Esophagus (tissue), 2 donors: ENCODE measurements at regions not wholly inside any gene's neighbourhood (a gene's known extent, or its start where the extent isn't known, plus 50 kb on each side); places are given as distances from the start of the nearest gene placed in this dataset.

Experiments used
- H3K27ac ChIP-seq, 2 donors: one replicate each; pipeline ENCODE4 v1.5.1; 2013; ENCODE audit warnings: low read depth in 2 of 2, mild to moderate bottlenecking in 2 of 2, inconsistent platforms in 1 of 2, low read length in 1 of 2, moderate library complexity in 1 of 2
- H3K27me3 ChIP-seq, 2 donors: one replicate each; pipeline ENCODE4 v1.6.1; 2013; ENCODE audit warnings: low read length in 2 of 2, control low read depth in 1 of 2, mild to moderate bottlenecking in 1 of 2; ENCODE audit not compliant: insufficient read depth in 2 of 2, control insufficient read depth in 1 of 2
- H3K36me3 ChIP-seq, 2 donors: one replicate each; pipeline ENCODE4 v1.6.1; 2013; ENCODE audit warnings: low read length in 1 of 2; ENCODE audit not compliant: control insufficient read depth in 2 of 2, insufficient read depth in 2 of 2
- H3K4me1 ChIP-seq, 2 donors: one replicate each; pipeline ENCODE4 v1.6.1; 2013; ENCODE audit warnings: low read length in 1 of 2; ENCODE audit not compliant: control insufficient read depth in 2 of 2, insufficient read depth in 2 of 2
- H3K4me3 ChIP-seq, 2 donors: one replicate each; pipeline ENCODE4 v1.5.1; 2013; ENCODE audit warnings: low read length in 2 of 2, mild to moderate bottlenecking in 2 of 2, low read depth in 1 of 2, moderate library complexity in 1 of 2
- H3K9me3 ChIP-seq, 2 donors: one replicate each; pipeline ENCODE4 v1.6.1; 2013; ENCODE audit warnings: mild to moderate bottlenecking in 2 of 2, low read depth in 1 of 2, low read length in 1 of 2, moderate library complexity in 1 of 2; ENCODE audit not compliant: control insufficient read depth in 2 of 2, insufficient read depth in 1 of 2
- WGBS, 2 donors: extraction: QIAGEN DNeasy Blood & Tissue Kit; methylation state at CpG; one replicate each; pipeline ENCODE4 v1.1.7; 2013; 5-methylcytosine and 5-hydroxymethylcytosine counted together
- donor health status: healthy with polysubstance abuse.
- donor health status: Bipolar disorder and iron deficiency.

GRCh38 chr9:20188616-20189369 is 400.0 kb upstream of the SLC24A2 start:
- Histone ChIP-seq H3K27ac (no peak overlapping the region), H3K27me3 (peaks cover 0 to 2% of the 10 kb centered on the region in 2 donors), H3K36me3 (no peaks in the 10 kb centered on the region), H3K4me1 (no peaks in the 10 kb centered on the region), H3K4me3 (no peak overlapping the region), H3K9me3 (no peaks in the 10 kb centered on the region)
- WGBS, 2 donors = 53 to 66% methylated on average over 6 of the region's 6 CpGs

GRCh38 chr9:20187318-20187717 is 398.5 kb upstream of the SLC24A2 start:
- Histone ChIP-seq H3K27ac (no peak overlapping the region), H3K9me3 (no peaks in the 10 kb centered on the region)
- WGBS, 2 donors = 49 to 74% methylated on average over 2 of the region's 2 CpGs

GRCh38 chr9:20186823-20187222 is 398.0 kb upstream of the SLC24A2 start:
- H3K9me3 ChIP-seq = no peaks in the 10 kb centered on the region
- H3K4me1 ChIP-seq = no peaks in the 10 kb centered on the region
- H3K27me3 ChIP-seq = peaks cover 0 to 2% of the 10 kb centered on the region in 2 donors
- H3K27ac ChIP-seq = no peak overlapping the region
- no peaks in the 10 kb centered on the region for H3K36me3 ChIP-seq
- H3K4me3 ChIP-seq = no peak overlapping the region

More at GRCh38 chr9:20187318-20187717, 398.5 kb upstream of the SLC24A2 start:
- Histone ChIP-seq H3K4me3 (no peak overlapping the region), H3K4me1 (no peaks in the 10 kb centered on the region), H3K36me3 (no peaks in the 10 kb centered on the region), H3K27me3 (peaks cover 0 to 2% of the 10 kb centered on the region in 2 donors)

- Histone ChIP-seq H3K27me3 (peaks cover 0 to 2% of the 10 kb centered on the region in 2 donors), H3K4me1 (no peaks in the 10 kb centered on the region)
- WGBS, 2 donors = 83 to 89% methylated on average over 3 of the region's 3 CpGs
These were observed 397.4 kb upstream of the SLC24A2 start for GRCh38 chr9:20186231-20186630.

GRCh38 chr9:20184541-20184940 is 395.7 kb upstream of the SLC24A2 start:
- Histone ChIP-seq H3K27ac (no peak overlapping the region), H3K27me3 (peaks cover 0 to under 1% of the 10 kb centered on the region in 2 donors), H3K9me3 (no peaks in the 10 kb centered on the region), H3K4me1 (no peaks in the 10 kb centered on the region), H3K36me3 (no peaks in the 10 kb centered on the region), H3K4me3 (no peak overlapping the region)

More at GRCh38 chr9:20186231-20186630, 397.4 kb upstream of the SLC24A2 start:
- no peak overlapping the region for H3K4me3 ChIP-seq
- no peaks in the 10 kb centered on the region for H3K9me3 ChIP-seq
- no peak overlapping the region for H3K27ac ChIP-seq
- H3K36me3 ChIP-seq = no peaks in the 10 kb centered on the region

- H3K27ac ChIP-seq = no peak overlapping the region
These were observed 389.8 kb upstream of the SLC24A2 start for GRCh38 chr9:20178679-20179078.

GRCh38 chr9:20178197-20178596 is 389.4 kb upstream of the SLC24A2 start:
- Histone ChIP-seq H3K27ac (no peak overlapping the region), H3K4me1 (no peaks in the 10 kb centered on the region), H3K4me3 (no peak overlapping the region), H3K9me3 (no peaks in the 10 kb centered on the region), H3K36me3 (no peaks in the 10 kb centered on the region), H3K27me3 (no peaks in the 10 kb centered on the region)
- 22 to 33% methylated on average over 1 of the region's 1 CpG for WGBS, 2 donors

More at GRCh38 chr9:20178679-20179078, 389.8 kb upstream of the SLC24A2 start:
- Histone ChIP-seq H3K4me1 (no peaks in the 10 kb centered on the region), H3K9me3 (no peaks in the 10 kb centered on the region), H3K27me3 (no peaks in the 10 kb centered on the region), H3K4me3 (no peak overlapping the region), H3K36me3 (no peaks in the 10 kb centered on the region)

DNA sequence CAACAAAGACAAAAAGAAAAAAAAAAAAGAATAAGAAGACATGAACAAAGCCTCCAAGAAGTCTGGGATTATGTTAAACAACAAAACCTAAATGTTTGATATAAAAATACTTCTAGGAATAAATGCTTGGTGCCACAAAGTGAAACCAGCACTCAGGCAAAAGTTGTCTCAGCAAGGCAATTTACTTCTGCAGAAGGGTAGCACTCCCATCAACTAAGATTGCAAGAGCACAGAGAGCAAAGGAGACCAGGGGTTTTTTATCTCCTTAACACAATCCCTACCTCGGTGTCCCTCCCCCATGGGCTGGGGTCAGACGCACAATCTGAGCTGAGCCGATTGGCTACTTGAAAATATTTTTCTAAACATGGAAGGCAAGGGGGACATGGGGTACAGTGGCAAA is 381.3 kb upstream of the SLC24A2 start:
- Histone ChIP-seq H3K4me3 (no peak overlapping the region), H3K27me3 (no peaks in the 10 kb centered on the region), H3K27ac (no peak overlapping the region), H3K4me1 (no peaks in the 10 kb centered on the region), H3K9me3 (peaks cover 2 to 7% of the 10 kb centered on the region in 2 donors), H3K36me3 (no peaks in the 10 kb centered on the region)
- WGBS, 2 donors = 97% methylated on average over 3 of the region's 3 CpGs

DNA sequence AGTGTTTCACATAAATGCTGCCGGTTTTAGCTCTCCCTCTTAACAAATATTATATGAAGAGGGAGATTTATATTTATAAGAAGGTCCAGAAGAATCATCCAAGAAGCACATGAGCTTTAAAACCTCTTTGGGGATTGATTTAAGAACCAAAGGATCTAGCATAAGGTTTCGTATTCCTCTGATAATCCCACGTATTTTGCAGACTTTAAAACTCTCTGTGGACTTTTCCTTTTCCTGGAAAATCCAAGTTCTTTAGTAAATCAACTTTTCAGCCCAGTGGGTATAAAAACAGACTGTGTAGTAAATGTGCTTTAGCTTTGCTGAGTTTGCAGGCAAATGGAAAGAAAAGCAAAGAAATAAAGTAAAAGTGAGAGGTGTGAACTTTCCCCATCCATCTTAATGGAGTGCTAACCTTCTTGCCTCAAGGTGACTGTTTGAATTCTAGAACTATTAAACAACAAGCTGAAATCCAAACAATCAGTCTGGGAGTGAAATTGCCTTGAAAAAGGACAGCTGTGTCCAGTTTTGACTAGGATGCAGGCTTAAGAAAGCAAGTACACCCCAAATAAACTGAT is 363.4 kb upstream of the SLC24A2 start:
- Histone ChIP-seq H3K27ac (no peak overlapping the region), H3K9me3 (no peaks in the 10 kb centered on the region), H3K4me1 (no peaks in the 10 kb centered on the region), H3K27me3 (no peaks in the 10 kb centered on the region), H3K4me3 (no peak overlapping the region), H3K36me3 (no peaks in the 10 kb centered on the region)
- WGBS, 2 donors = 79 to 80% methylated on average over 3 of the region's 3 CpGs

DNA sequence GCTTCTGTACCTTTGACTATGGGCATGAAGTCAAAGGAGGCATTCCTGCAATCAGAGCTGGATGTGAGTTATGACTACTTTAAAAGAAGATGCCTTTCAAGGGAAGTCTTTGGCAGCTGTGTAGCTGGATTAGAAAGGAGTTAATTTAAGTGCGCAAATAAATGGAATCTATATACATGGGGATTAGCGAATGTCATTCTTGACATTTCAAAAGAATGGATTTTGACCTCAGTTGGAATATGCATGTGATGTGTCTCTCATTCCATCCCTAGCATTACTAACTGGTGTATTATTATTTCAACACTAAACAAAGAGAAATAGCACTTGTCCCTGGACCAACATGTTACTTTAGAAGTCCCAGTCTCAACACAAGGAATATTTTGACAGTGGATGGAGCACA is 359.6 kb upstream of the SLC24A2 start:
- Histone ChIP-seq H3K9me3 (no peaks in the 10 kb centered on the region), H3K4me1 (no peaks in the 10 kb centered on the region), H3K27ac (no peak overlapping the region), H3K27me3 (no peaks in the 10 kb centered on the region), H3K4me3 (no peak overlapping the region), H3K36me3 (no peaks in the 10 kb centered on the region)
- WGBS, 2 donors = 39 to 56% methylated on average over 2 of the region's 2 CpGs
